ENCODE measurements at regions not wholly inside any gene's neighbourhood (a gene's known extent, or its start where the extent isn't known, plus 50 kb on each side); places are given as distances from the start of the nearest gene placed in this dataset.

- Histone ChIP-seq H3K36me3 (ENCODE audit: insufficient read depth, low read length) (no peaks in the 10 kb centered on the region), H3K27me3 (ENCODE audit: insufficient read depth, low read depth, low read length) (no peaks in the 10 kb centered on the region), H3K9me2 (ENCODE audit: insufficient read depth, low read length) (no peaks in the 10 kb centered on the region), H3K9ac (ENCODE audit: low read length) (no peak overlapping the region), H3K27ac (ENCODE audit: low read length) (no peak overlapping the region), H3K79me2 (replicated peaks; ENCODE audit: insufficient read depth, low read length) (no peaks in the 10 kb centered on the region), H3K4me2 (ENCODE audit: low read length) (no peak overlapping the region), H3F3A (ENCODE audit: insufficient read depth, low read length, poor library complexity, severe bottlenecking) (no peaks in the 10 kb centered on the region), H3K4me3 (ENCODE audit: low read length) (no peak overlapping the region), H3K9me3 (ENCODE audit: low read length) (no peaks in the 10 kb centered on the region), H2AFZ (ENCODE audit: low read depth, low read length) (no peak overlapping the region), H4K20me1 (ENCODE audit: insufficient read depth) (no peaks in the 10 kb centered on the region)
- TF ChIP-seq EP300 (conservative IDR thresholded peaks at IDR 0.05; ENCODE audit: poor library complexity, severe bottlenecking) (no peak), RAD21 (conservative IDR thresholded peaks at IDR 0.05) (no peak), POLR2AphosphoS5 (IDR thresholded peaks at IDR 0.05) (no peak), EZH2 (IDR thresholded peaks at IDR 0.05; ENCODE audit: borderline replicate concordance, insufficient read depth, low read length, poor library complexity, severe bottlenecking) (no peak), MXI1 (conservative IDR thresholded peaks at IDR 0.05; ENCODE audit: poor library complexity, severe bottlenecking) (no peak), SMC3 (conservative IDR thresholded peaks at IDR 0.05; ENCODE audit: poor library complexity) (no peak), TAF1 (IDR thresholded peaks at IDR 0.05; ENCODE audit: low read depth) (no peak)
- TF ChIP-seq, protein P1, sequence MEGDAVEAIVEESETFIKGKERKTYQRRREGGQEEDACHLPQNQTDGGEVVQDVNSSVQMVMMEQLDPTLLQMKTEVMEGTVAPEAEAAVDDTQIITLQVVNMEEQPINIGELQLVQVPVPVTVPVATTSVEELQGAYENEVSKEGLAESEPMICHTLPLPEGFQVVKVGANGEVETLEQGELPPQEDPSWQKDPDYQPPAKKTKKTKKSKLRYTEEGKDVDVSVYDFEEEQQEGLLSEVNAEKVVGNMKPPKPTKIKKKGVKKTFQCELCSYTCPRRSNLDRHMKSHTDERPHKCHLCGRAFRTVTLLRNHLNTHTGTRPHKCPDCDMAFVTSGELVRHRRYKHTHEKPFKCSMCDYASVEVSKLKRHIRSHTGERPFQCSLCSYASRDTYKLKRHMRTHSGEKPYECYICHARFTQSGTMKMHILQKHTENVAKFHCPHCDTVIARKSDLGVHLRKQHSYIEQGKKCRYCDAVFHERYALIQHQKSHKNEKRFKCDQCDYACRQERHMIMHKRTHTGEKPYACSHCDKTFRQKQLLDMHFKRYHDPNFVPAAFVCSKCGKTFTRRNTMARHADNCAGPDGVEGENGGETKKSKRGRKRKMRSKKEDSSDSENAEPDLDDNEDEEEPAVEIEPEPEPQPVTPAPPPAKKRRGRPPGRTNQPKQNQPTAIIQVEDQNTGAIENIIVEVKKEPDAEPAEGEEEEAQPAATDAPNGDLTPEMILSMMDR (IDR thresholded peaks at IDR 0.05; ENCODE audit: poor library complexity, severe bottlenecking) = no peak
- TF ChIP-seq, protein P2, sequence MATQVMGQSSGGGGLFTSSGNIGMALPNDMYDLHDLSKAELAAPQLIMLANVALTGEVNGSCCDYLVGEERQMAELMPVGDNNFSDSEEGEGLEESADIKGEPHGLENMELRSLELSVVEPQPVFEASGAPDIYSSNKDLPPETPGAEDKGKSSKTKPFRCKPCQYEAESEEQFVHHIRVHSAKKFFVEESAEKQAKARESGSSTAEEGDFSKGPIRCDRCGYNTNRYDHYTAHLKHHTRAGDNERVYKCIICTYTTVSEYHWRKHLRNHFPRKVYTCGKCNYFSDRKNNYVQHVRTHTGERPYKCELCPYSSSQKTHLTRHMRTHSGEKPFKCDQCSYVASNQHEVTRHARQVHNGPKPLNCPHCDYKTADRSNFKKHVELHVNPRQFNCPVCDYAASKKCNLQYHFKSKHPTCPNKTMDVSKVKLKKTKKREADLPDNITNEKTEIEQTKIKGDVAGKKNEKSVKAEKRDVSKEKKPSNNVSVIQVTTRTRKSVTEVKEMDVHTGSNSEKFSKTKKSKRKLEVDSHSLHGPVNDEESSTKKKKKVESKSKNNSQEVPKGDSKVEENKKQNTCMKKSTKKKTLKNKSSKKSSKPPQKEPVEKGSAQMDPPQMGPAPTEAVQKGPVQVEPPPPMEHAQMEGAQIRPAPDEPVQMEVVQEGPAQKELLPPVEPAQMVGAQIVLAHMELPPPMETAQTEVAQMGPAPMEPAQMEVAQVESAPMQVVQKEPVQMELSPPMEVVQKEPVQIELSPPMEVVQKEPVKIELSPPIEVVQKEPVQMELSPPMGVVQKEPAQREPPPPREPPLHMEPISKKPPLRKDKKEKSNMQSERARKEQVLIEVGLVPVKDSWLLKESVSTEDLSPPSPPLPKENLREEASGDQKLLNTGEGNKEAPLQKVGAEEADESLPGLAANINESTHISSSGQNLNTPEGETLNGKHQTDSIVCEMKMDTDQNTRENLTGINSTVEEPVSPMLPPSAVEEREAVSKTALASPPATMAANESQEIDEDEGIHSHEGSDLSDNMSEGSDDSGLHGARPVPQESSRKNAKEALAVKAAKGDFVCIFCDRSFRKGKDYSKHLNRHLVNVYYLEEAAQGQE (IDR thresholded peaks at IDR 0.05; ENCODE audit: borderline replicate concordance) = no peak
Observed at GRCh38 chr6:14713966-14714631, 531.8 kb upstream of the JARID2 start.

GRCh38 chr6:14715076-14715475, 530.8 kb upstream of the JARID2 start:
- no peak overlapping the region for H3K4me2 ChIP-seq (ENCODE audit: low read length)
- H3K36me3 ChIP-seq (ENCODE audit: insufficient read depth, low read length) = no peaks in the 10 kb centered on the region
- no peak overlapping the region for H3K4me3 ChIP-seq (ENCODE audit: low read length)
- no peak overlapping the region for H2AFZ ChIP-seq (ENCODE audit: low read depth, low read length)
- H3K27me3 ChIP-seq (ENCODE audit: insufficient read depth, low read depth, low read length) = no peaks in the 10 kb centered on the region
- H3K9ac ChIP-seq (ENCODE audit: low read length) = no peak overlapping the region
- H3F3A ChIP-seq (ENCODE audit: insufficient read depth, low read length, poor library complexity, severe bottlenecking) = no peaks in the 10 kb centered on the region
- H4K20me1 ChIP-seq (ENCODE audit: insufficient read depth) = no peaks in the 10 kb centered on the region
- TF ChIP-seq, protein P1 (IDR thresholded peaks at IDR 0.05; ENCODE audit: poor library complexity, severe bottlenecking) = no peak
- no peak for TF ChIP-seq EP300 (conservative IDR thresholded peaks at IDR 0.05; ENCODE audit: poor library complexity, severe bottlenecking)
- TF ChIP-seq, protein P2 (IDR thresholded peaks at IDR 0.05; ENCODE audit: borderline replicate concordance) = no peak
- H3K79me2 ChIP-seq (replicated peaks; ENCODE audit: insufficient read depth, low read length) = no peaks in the 10 kb centered on the region
- H3K9me2 ChIP-seq (ENCODE audit: insufficient read depth, low read length) = no peaks in the 10 kb centered on the region
- H3K9me3 ChIP-seq (ENCODE audit: low read length) = no peaks in the 10 kb centered on the region
- H3K27ac ChIP-seq (ENCODE audit: low read length) = no peak overlapping the region
